Colonic mucosa (tissue), 4 donors: ENCODE measurements at regions not wholly inside any gene's neighbourhood (a gene's known extent, or its start where the extent isn't known, plus 50 kb on each side); places are given as distances from the start of the nearest gene placed in this dataset.
"Not testable (repeated sequence)": the region's sequence is repeated elsewhere in the genome, so short reads cannot be mapped to it uniquely, and the experiment has no call there.

ENCODE experiments used
- DNase-seq: peaks from one replicate; pipeline ENCODE4 v3.0.0-alpha.2; 2020
- H3K27ac ChIP-seq: fragments of 200-600 bp; one replicate; pipeline ENCODE4 v1.8.0; 2021
- H3K27me3 ChIP-seq: fragments of 200-600 bp; one replicate; pipeline ENCODE4 v1.8.0; 2021
- H3K36me3 ChIP-seq: fragments of 200-600 bp; one replicate; pipeline ENCODE4 v1.8.0; 2021
- H3K4me1 ChIP-seq: fragments of 200-600 bp; one replicate; pipeline ENCODE4 v1.8.0; 2021; ENCODE audit warnings: mild to moderate bottlenecking
- H3K4me3 ChIP-seq: fragments of 200-600 bp; one replicate; pipeline ENCODE4 v1.8.0; 2021
- H3K9ac ChIP-seq, 2 donors: one replicate each; pipeline ENCODE4 v1.7.0; 2013; ENCODE audit warnings: control low read depth in 2 of 2, low read depth in 2 of 2, low read length in 2 of 2
- H3K9me3 ChIP-seq: fragments of 200-600 bp; one replicate; pipeline ENCODE4 v1.8.0; 2021
- CTCF ChIP-seq: fragments of 200-600 bp; IDR thresholded peaks from one replicate; pipeline ENCODE4 v1.8.0; 2022; ENCODE audit warnings: antibody characterized with exemption, mild to moderate bottlenecking
- intact Hi-C: fragments of 100-400 bp; cut with DNase I; formaldehyde crosslinking; loops from one replicate; pipeline ENCODE4 v1.14.1; 2022
- donor health status: healthy.
- donor health status: DM: no; HTN: no; CAD: no.
- donor health status: DM: no; HTN: no; CAD: no.

- Histone ChIP-seq H3K36me3 (no peaks in the 10 kb centered on the region), H3K4me3 (no peak overlapping the region), H3K9me3 (no peaks in the 10 kb centered on the region), H3K9ac (no peak overlapping the region), H3K27ac (no peak overlapping the region), H3K27me3 (no peaks in the 10 kb centered on the region), H3K4me1 (peaks cover 4% of the 10 kb centered on the region)
- intact Hi-C loops, result no loop called here
- no peak for DNase-seq
- TF ChIP-seq CTCF, result no peak
Measured at GRCh38 chr18:9021458-9021857, 81.0 kb upstream of the NDUFV2 start.

- Histone ChIP-seq H3K36me3 (no peaks in the 10 kb centered on the region), H3K9ac (no peak overlapping the region), H3K27me3 (no peaks in the 10 kb centered on the region), H3K4me3 (no peak overlapping the region), H3K27ac (no peak overlapping the region), H3K9me3 (no peaks in the 10 kb centered on the region), H3K4me1 (no peaks in the 10 kb centered on the region)
- no peak for TF ChIP-seq CTCF
- intact Hi-C loops, result no loop called here
- DNase-seq, result no peak
Measured at GRCh38 chr18:9022397-9023155, 79.9 kb upstream of the NDUFV2 start.

- H3K9me3 ChIP-seq, H3K9ac ChIP-seq, H3K4me1 ChIP-seq, DNase-seq, H3K4me3 ChIP-seq, H3K27ac ChIP-seq, H3K36me3 ChIP-seq, H3K27me3 ChIP-seq, intact Hi-C loops: not testable (repeated sequence)
Measured at GRCh38 chr18:9024031-9024646, 78.4 kb upstream of the NDUFV2 start.

GRCh38 chr18:9025091-9025838, 77.2 kb upstream of the NDUFV2 start:
- no peak overlapping the region for H3K9ac ChIP-seq
- no peak for TF ChIP-seq CTCF
- no peaks in the 10 kb centered on the region for H3K36me3 ChIP-seq
- H3K27ac ChIP-seq, result no peak overlapping the region
- intact Hi-C loops, result no loop called here
- DNase-seq, result no peak
- no peaks in the 10 kb centered on the region for H3K27me3 ChIP-seq
- H3K9me3 ChIP-seq, result no peaks in the 10 kb centered on the region
- no peak overlapping the region for H3K4me3 ChIP-seq
- H3K4me1 ChIP-seq, result no peaks in the 10 kb centered on the region

- no peaks in the 10 kb centered on the region for H3K36me3 ChIP-seq
- no peak overlapping the region for H3K4me3 ChIP-seq
- DNase-seq, result no peak
- H3K9me3 ChIP-seq, result no peaks in the 10 kb centered on the region
- H3K27ac ChIP-seq, result no peak overlapping the region
- no peak overlapping the region for H3K9ac ChIP-seq
- no peaks in the 10 kb centered on the region for H3K27me3 ChIP-seq
- TF ChIP-seq CTCF, result no peak
- H3K4me1 ChIP-seq, result no peaks in the 10 kb centered on the region
- intact Hi-C loops, result no loop called here
Measured at GRCh38 chr18:9029131-9029530, 73.4 kb upstream of the NDUFV2 start.
